ENCODE measurements at regions not wholly inside any gene's neighbourhood (a gene's known extent, or its start where the extent isn't known, plus 50 kb on each side); places are given as distances from the start of the nearest gene placed in this dataset.

- DNase-seq (ENCODE audit: low spot score in 2 of 2) (no peak), ATAC-seq (no peak)
- Mint-ChIP-seq H3K27ac (no peak overlapping the region), H3K4me3 (no peak overlapping the region), H3K4me1 (no peaks in the 10 kb centered on the region), H3K36me3 (no peaks in the 10 kb centered on the region), H3K9me3 (peaks cover 2% of the 10 kb centered on the region)
Observed at GRCh38 chr1:201769072-201769471, 59.9 kb upstream of the IPO9 start.

- H3K36me3 Mint-ChIP-seq = no peaks in the 10 kb centered on the region
- no peak overlapping the region for H3K4me3 Mint-ChIP-seq
- ATAC-seq = no peak
- peaks cover 2% of the 10 kb centered on the region for H3K9me3 Mint-ChIP-seq
- H3K4me1 Mint-ChIP-seq = no peaks in the 10 kb centered on the region
- no peak overlapping the region for H3K27ac Mint-ChIP-seq
- no peak for DNase-seq (ENCODE audit: low spot score in 2 of 2)
Observed at GRCh38 chr1:201769966-201770365, 59.0 kb upstream of the IPO9 start.

- no peak overlapping the region for H3K4me3 Mint-ChIP-seq
- no peak for ATAC-seq
- no peak overlapping the region for H3K27ac Mint-ChIP-seq
- DNase-seq (ENCODE audit: low spot score in 2 of 2) = no peak
- H3K4me1 Mint-ChIP-seq = no peaks in the 10 kb centered on the region
- H3K36me3 Mint-ChIP-seq = no peaks in the 10 kb centered on the region
- peaks cover 2% of the 10 kb centered on the region for H3K9me3 Mint-ChIP-seq
Observed at GRCh38 chr1:201771466-201771865, 57.5 kb upstream of the IPO9 start.

- DNase-seq (ENCODE audit: low spot score in 2 of 2) = no peak
- Mint-ChIP-seq H3K36me3 (no peaks in the 10 kb centered on the region), H3K9me3 (peaks cover 2% of the 10 kb centered on the region), H3K4me3 (no peak overlapping the region), H3K4me1 (no peaks in the 10 kb centered on the region), H3K27ac (no peak overlapping the region)
- ATAC-seq = no peak
Observed at GRCh38 chr1:201772178-201772577, 56.8 kb upstream of the IPO9 start.

DNA sequence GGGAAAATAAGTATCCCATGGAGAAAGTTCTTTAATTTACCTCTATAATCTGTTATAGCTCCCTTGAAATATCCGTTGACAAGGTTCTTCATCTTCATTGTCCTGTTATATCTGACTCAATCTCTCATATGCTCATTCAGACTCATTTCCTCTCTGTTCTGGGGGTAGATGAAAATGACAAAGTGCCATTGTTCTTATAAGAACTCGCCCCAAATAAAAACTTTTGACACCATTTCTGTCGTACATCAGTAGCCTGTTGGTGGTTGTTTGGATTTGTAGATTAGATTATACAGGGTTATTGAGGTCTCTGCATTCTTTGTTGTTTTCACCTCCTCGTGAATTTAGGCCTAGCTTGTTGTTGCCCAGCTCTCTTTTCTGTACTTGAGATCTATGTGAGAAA lies 55.2 kb upstream of the IPO9 start:
- ATAC-seq (no peak), DNase-seq (ENCODE audit: low spot score in 2 of 2) (no peak)
- Mint-ChIP-seq H3K4me1 (no peaks in the 10 kb centered on the region), H3K4me3 (no peak overlapping the region), H3K27ac (no peak overlapping the region), H3K9me3 (peaks cover 2% of the 10 kb centered on the region), H3K36me3 (no peaks in the 10 kb centered on the region)

- ATAC-seq = no peak
- Mint-ChIP-seq H3K27ac (no peak overlapping the region), H3K4me3 (no peak overlapping the region), H3K9me3 (peaks cover 2% of the 10 kb centered on the region), H3K4me1 (no peaks in the 10 kb centered on the region), H3K36me3 (no peaks in the 10 kb centered on the region)
- no peak for DNase-seq (ENCODE audit: low spot score in 2 of 2)
Observed at GRCh38 chr1:201774224-201774982, 54.6 kb upstream of the IPO9 start.

- ATAC-seq = no peak
- Mint-ChIP-seq H3K27ac (no peak overlapping the region), H3K4me1 (no peaks in the 10 kb centered on the region), H3K36me3 (no peaks in the 10 kb centered on the region), H3K4me3 (no peak overlapping the region), H3K9me3 (peaks cover 2% of the 10 kb centered on the region)
- DNase-seq (ENCODE audit: low spot score in 2 of 2) = no peak
Observed at GRCh38 chr1:201774983-201775344, 54.0 kb upstream of the IPO9 start.

GRCh38 chr1:201775380-201775779 lies 53.6 kb upstream of the IPO9 start:
- Mint-ChIP-seq H3K9me3 (peaks cover 2% of the 10 kb centered on the region), H3K4me3 (no peak overlapping the region), H3K27ac (no peak overlapping the region), H3K36me3 (no peaks in the 10 kb centered on the region), H3K4me1 (no peaks in the 10 kb centered on the region)
- ATAC-seq (no peak), DNase-seq (ENCODE audit: low spot score in 2 of 2) (no peak)

GRCh38 chr1:201778279-201779065 lies 50.5 kb upstream of the IPO9 start:
- ATAC-seq = no peak
- H3K4me3 Mint-ChIP-seq = no peak overlapping the region
- H3K27ac Mint-ChIP-seq = no peak overlapping the region
- H3K36me3 Mint-ChIP-seq = no peaks in the 10 kb centered on the region
- no peak for DNase-seq (ENCODE audit: low spot score in 2 of 2)
- no peaks in the 10 kb centered on the region for H3K9me3 Mint-ChIP-seq
- no peaks in the 10 kb centered on the region for H3K4me1 Mint-ChIP-seq

Measured in stimulated activated effector memory CD8-positive, alpha-beta T cell treated with anti-CD3 and anti-CD28 coated beads, Interleukin-12 subunit alpha, Interleukin-12 subunit beta, amount 100 ng/mL, for 72 hours (primary cell).